Muscle of leg (tissue), 3 donors: ENCODE measurements at regions not wholly inside any gene's neighbourhood (a gene's known extent, or its start where the extent isn't known, plus 50 kb on each side); places are given as distances from the start of the nearest gene placed in this dataset.
A peak's percentile ranks its signal among the peaks of the same experiment; 100 is the strongest.

Source experiments
- DNase-seq: peaks from one replicate; pipeline ENCODE4 v3.0.0; 2013
- H3K27ac ChIP-seq: one replicate; pipeline ENCODE4 v1.5.1; 2013; ENCODE audit warnings: mild to moderate bottlenecking, low read length, control low read depth
- H3K27me3 ChIP-seq: one replicate; pipeline ENCODE4 v1.6.1; 2013; ENCODE audit warnings: low read length; ENCODE audit not compliant: control insufficient read depth, insufficient read depth
- H3K36me3 ChIP-seq: one replicate; pipeline ENCODE4 v1.6.1; 2013; ENCODE audit warnings: low read length; ENCODE audit not compliant: control insufficient read depth, insufficient read depth
- H3K4me1 ChIP-seq: one replicate; pipeline ENCODE4 v1.6.1; 2013; ENCODE audit warnings: low read length; ENCODE audit not compliant: control insufficient read depth, insufficient read depth
- H3K4me3 ChIP-seq: one replicate; pipeline ENCODE4 v1.5.1; 2013; ENCODE audit warnings: low read length, control low read depth
- H3K9me3 ChIP-seq: replicated peaks from 2 replicates; pipeline ENCODE4 v1.6.1; 2013; ENCODE audit warnings: low read depth, low read length; ENCODE audit not compliant: control insufficient read depth
- WGBS: methylation state at CpG from one replicate; pipeline ENCODE4 v1.1.5; 2013; ENCODE audit warnings: missing lambda C conversion rate; ENCODE audit not compliant: insufficient coverage; 5-methylcytosine and 5-hydroxymethylcytosine counted together

DNA sequence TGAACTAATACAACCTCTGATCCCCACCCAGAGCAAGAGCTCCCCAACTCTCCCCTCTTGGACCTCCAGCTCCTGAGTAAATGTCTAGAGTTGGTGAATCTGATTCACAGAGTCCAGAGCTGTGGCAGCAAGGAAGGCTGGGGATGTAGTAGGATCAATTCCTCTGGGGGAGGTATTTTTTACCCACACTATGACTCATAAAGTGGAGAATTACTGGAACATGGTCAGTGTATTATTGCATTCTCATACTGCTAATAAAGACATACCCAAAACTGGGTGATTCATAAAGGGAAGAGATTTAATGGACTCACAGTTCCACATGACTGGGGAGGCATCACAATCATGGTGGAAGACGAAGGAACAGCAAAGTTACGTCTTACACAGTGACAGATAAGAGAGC is 496.7 kb downstream of the EFNB2 start:
- Histone ChIP-seq H3K36me3 (no peaks in the 10 kb centered on the region), H3K27me3 (no peaks in the 10 kb centered on the region), H3K9me3 (no peaks in the 10 kb centered on the region), H3K4me3 (no peak overlapping the region), H3K27ac (no peak overlapping the region), H3K4me1 (peaks cover 5% of the 10 kb centered on the region)
- DNase-seq, result no peak
- 93% methylated on average over 2 of the region's 2 CpGs for WGBS

DNA sequence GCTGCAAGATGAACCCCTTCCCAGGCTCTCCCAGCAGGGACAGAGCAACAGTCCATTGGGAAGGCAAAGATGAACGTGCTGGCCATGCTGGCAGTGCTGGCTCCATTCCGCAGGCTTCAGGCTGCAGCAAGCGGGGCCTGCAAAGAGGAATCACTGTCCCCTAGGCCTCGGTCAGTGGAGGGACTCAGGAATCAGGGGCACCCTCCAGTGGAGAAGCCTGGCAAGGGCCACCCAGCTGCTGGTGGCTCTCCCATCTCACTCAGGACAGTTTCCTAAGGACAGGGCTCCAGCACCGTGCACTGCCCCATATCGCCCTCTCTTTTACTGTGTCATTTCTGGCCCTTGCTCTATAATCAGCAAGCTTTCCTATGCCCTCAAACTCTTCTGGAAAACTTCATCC is 498.6 kb downstream of the EFNB2 start:
- Histone ChIP-seq H3K4me1 (peaks cover 9% of the 10 kb centered on the region), H3K36me3 (no peaks in the 10 kb centered on the region), H3K4me3 (no peak overlapping the region), H3K9me3 (no peaks in the 10 kb centered on the region), H3K27ac (no peak overlapping the region), H3K27me3 (no peaks in the 10 kb centered on the region)
- no peak for DNase-seq
- WGBS, result 89% methylated on average over 6 of the region's 6 CpGs

DNA sequence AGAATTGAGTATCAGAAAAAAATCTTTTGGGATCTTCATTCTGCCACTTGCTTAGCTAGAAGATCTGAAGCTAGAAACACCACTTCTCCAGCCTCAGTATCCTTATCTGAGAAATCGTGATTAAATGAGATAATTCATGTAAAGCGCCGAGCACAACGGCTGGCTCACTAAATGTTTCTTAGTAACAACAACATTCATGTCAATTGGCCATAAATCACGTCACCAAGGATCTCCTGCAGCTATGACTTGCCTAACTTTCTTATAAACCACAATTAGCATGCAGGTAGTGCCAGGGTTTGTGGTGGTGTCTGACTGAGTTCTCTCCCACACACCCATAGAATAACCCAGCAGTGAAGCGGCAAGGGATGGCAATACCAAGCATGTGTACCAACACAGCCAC is 501.3 kb downstream of the EFNB2 start:
- no CpG with 5 or more reads among the region's 6 CpGs for WGBS
- peaks cover 12% of the 10 kb centered on the region for H3K4me1 ChIP-seq
- peak overlapping the region; percentile 17 for H3K27ac ChIP-seq
- H3K9me3 ChIP-seq, result no peaks in the 10 kb centered on the region
- H3K4me3 ChIP-seq, result no peak overlapping the region
- peak; percentile 30 for DNase-seq
- H3K27me3 ChIP-seq, result no peaks in the 10 kb centered on the region
- no peaks in the 10 kb centered on the region for H3K36me3 ChIP-seq

DNA sequence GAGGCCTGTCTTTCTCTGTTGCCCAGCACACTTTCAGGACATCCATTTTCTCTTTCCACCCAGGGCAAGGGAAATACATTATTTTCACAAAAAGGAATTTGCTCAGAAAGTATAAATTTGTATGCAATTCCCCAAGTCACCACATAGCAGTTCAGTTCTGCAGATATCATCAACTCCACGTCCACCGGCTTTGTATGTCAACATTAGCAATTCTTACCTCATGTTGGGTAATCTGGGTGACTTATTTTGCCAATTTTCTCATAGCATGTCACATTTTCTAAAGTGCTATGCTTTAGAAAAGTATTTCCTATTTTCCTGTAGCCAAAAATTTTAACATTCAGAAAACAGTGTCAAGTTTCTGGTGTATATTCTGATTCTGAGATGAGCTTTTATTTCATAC is 501.8 kb downstream of the EFNB2 start:
- H3K9me3 ChIP-seq, result no peaks in the 10 kb centered on the region
- H3K4me3 ChIP-seq, result no peak overlapping the region
- peak; percentile 84 for DNase-seq
- no peaks in the 10 kb centered on the region for H3K36me3 ChIP-seq
- WGBS, result no CpG with 5 or more reads among the region's 2 CpGs
- peak overlapping the region; percentile 17 for H3K27ac ChIP-seq
- H3K4me1 ChIP-seq, result peaks cover 12% of the 10 kb centered on the region
- H3K27me3 ChIP-seq, result no peaks in the 10 kb centered on the region

DNA sequence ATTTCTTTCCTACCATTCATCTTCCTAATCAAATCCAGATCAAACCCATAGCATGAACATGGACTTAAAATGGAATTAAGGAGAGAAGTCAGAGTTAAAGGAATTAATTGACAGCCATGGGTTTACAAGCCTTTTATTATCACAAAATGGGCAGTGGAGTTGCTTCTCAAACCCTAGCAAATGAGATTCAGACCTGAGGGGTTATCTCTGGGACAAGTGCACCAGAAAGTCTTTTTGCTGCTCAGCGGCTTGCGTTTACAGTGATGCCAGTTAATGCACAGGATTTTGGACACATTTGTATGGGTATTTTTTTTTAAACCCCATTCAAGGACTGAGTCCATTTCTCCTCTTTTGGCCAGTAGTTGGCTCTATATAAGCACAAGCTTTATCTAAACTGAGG is 503.0 kb downstream of the EFNB2 start:
- Histone ChIP-seq H3K27me3 (no peaks in the 10 kb centered on the region), H3K27ac (no peak overlapping the region), H3K4me3 (no peak overlapping the region), H3K36me3 (no peaks in the 10 kb centered on the region), H3K4me1 (peaks cover 12% of the 10 kb centered on the region), H3K9me3 (no peaks in the 10 kb centered on the region)
- no peak for DNase-seq
- WGBS, result no CpG with 5 or more reads among the region's 2 CpGs

DNA sequence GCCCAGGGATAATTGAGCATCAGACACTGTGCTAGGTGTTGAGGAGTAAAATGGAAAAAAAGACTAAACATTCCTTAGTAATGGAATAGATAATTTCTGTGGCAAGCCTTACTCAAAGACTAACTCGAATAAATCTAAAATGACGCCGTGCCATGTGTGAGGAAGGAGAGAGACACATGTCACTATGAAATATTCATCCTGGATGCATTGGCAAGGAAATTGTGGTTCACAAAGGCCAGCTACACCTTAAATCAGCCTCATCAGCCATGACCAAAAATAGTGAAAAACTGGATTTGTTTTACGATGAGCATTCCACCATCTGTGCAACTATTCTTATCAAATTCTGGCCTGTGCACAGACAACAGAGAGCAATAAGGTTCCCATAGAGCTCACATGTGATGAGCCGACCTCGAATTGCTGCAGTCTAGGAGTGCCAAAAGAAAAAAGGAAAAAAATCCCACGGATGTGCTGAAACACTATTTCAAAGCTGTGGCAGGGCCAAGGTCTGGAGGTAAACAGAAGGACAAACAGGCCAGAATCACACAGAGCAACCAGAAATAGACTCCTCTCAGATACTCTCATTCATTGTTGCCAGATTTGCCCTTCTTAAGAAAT is 505.7 kb downstream of the EFNB2 start:
- Histone ChIP-seq H3K27me3 (no peaks in the 10 kb centered on the region), H3K9me3 (no peaks in the 10 kb centered on the region), H3K36me3 (no peaks in the 10 kb centered on the region), H3K4me1 (peaks cover 10% of the 10 kb centered on the region), H3K4me3 (no peak overlapping the region), H3K27ac (no peak overlapping the region)
- peak; percentile 41 for DNase-seq
- 10% methylated on average over 2 of the region's 7 CpGs for WGBS

DNA sequence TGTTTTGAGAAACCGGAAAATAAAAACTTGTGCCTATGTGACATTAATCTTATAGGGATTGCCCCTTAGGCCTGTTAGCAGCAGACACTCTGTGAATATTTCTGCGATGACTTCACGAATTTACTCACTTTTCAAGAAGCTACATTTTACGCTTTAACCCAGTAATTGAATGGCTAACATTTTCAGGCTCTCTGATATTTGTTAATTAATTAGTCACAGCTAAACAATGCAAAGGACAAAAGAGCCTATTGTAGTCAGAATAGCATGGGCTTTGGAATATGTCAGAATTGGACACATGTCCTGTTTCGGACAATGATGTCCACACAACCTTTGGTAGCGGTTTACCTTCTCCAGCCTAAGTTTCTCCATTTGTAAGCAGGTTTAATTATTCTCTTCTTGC is 506.6 kb downstream of the EFNB2 start:
- peak; percentile 35 for DNase-seq
- Histone ChIP-seq H3K27ac (no peak overlapping the region), H3K9me3 (no peaks in the 10 kb centered on the region), H3K27me3 (no peaks in the 10 kb centered on the region), H3K4me3 (no peak overlapping the region), H3K4me1 (peaks cover 7% of the 10 kb centered on the region), H3K36me3 (no peaks in the 10 kb centered on the region)
- 100% methylated on average over 1 of the region's 6 CpGs for WGBS

DNA sequence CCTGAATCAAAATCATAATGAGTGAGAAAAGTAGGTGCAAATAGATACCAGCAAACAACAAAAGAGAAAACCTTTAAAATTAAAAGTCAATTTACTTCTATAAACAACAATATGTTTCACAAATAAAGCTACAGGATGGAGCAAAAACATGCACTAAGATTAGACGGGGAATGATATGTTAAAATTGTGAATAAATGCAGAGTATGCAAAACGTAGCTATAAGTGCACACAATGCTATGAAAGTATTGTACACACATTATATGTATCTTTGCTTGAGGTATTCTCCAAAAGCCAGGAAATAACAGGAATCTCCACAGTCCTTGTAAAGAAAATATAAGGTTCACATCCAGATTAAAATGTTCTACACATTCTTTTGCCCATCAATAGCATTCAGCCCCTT is 523.9 kb downstream of the EFNB2 start:
- Histone ChIP-seq H3K4me1 (no peaks in the 10 kb centered on the region), H3K36me3 (no peaks in the 10 kb centered on the region), H3K9me3 (no peaks in the 10 kb centered on the region), H3K27ac (no peak overlapping the region), H3K4me3 (no peak overlapping the region), H3K27me3 (no peaks in the 10 kb centered on the region)
- DNase-seq, result no peak
- no CpG with 5 or more reads among the region's 2 CpGs for WGBS

DNA sequence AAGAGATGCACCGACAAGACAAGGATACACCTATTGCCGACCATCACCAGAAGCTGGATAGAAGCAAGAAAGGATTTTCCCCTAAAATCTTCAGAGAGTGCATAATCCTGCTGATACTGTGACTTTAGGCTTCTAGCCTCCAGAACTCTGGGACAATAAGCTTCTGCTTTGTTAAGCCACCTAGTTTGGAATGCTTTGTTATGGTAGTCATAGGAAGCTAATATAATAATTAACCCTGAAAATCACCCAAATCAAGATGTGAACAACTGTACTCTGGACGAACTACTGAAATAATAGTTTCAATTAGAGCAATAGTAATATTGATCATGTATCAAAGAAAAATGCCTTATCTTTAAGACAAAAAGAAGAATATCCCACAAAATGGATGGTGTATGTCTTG is 524.6 kb downstream of the EFNB2 start:
- H3K9me3 ChIP-seq, result no peaks in the 10 kb centered on the region
- H3K4me3 ChIP-seq, result no peak overlapping the region
- no peaks in the 10 kb centered on the region for H3K27me3 ChIP-seq
- H3K27ac ChIP-seq, result no peak overlapping the region
- H3K4me1 ChIP-seq, result no peaks in the 10 kb centered on the region
- H3K36me3 ChIP-seq, result no peaks in the 10 kb centered on the region
- WGBS, result no CpG with 5 or more reads among the region's 3 CpGs
- DNase-seq, result no peak

DNA sequence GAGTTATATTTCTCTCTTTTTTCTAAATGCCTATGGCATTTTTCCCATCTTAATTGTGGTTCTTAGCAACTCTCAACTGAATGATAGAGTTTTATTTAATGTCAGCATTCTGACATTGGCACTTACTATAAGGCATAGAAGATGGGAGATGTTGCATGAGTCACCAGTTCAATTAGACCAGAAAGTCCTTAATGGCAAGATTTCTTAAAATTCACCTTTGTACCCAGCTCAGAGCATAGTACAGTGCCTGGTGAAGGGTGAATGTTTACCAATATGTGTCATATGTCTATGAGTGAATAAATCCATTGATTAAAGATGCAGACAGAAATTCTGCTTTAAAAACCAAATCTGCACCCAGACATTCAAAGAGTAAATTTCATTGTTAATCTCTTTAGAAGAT is 526.9 kb downstream of the EFNB2 start:
- DNase-seq, result no peak
- H3K9me3 ChIP-seq, result no peaks in the 10 kb centered on the region

DNA sequence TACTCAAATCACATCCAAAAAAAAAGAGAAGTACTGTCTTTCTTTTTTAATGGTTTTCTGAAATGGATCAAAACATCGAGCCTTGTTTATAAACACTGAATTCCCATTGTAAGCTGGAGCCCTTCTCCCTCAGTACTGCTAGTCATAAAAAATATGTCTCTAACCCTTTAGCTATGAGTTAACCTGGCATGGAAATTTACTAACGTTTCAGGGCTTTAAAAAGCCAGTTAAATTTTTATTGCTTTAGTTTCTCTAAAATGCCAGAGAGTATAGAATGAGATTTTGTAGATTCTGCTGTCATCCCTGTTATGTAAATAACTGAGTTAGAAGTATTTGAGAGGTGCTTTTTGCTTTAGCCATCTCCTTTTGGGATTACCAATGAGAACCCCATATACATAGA is 528.3 kb downstream of the EFNB2 start:
- WGBS, result no CpG with 5 or more reads among the region's 2 CpGs
- Histone ChIP-seq H3K4me1 (no peaks in the 10 kb centered on the region), H3K27me3 (no peaks in the 10 kb centered on the region), H3K36me3 (no peaks in the 10 kb centered on the region), H3K4me3 (no peak overlapping the region), H3K27ac (no peak overlapping the region), H3K9me3 (no peaks in the 10 kb centered on the region)
- DNase-seq, result no peak

More for the DNA sequence above, 526.9 kb downstream of the EFNB2 start:
- no peaks in the 10 kb centered on the region for H3K4me1 ChIP-seq
- no peaks in the 10 kb centered on the region for H3K27me3 ChIP-seq
- no peak overlapping the region for H3K4me3 ChIP-seq
- H3K36me3 ChIP-seq, result no peaks in the 10 kb centered on the region
- no peak overlapping the region for H3K27ac ChIP-seq
